IMR-90 (cell line): ENCODE measurements at regions not wholly inside any gene's neighbourhood (a gene's known extent, or its start where the extent isn't known, plus 50 kb on each side); places are given as distances from the start of the nearest gene placed in this dataset.

ENCODE experiments used
- ATAC-seq: fragments of 200-7000 bp; cut with Tn5 transposase; 2 replicates; pipeline ENCODE4 v1.9.1; 2020; ENCODE audit warnings: low read depth, mild to moderate bottlenecking, moderate library complexity
- BruUV-seq: library from RNA; stranded (reverse); fragments of 400-500 nt; replicated peaks from 2 replicates; lab custom pipeline; 2021; lab: Mats Ljungman, UMichigan
- CTCF ChIA-PET: fragments of 300-600 bp; formaldehyde crosslinking; extraction: SDS; loops from one replicate; lab custom pipeline; 2021; ENCODE audit warnings: antibody characterized with exemption; lab: Yijun Ruan, JAX
- POLR2A ChIA-PET: fragments of 300-600 bp; sonication (Branson Sonifier 250); formaldehyde crosslinking; loops from one replicate; lab custom pipeline; 2022; ENCODE audit warnings: antibody characterized with exemption; ENCODE audit not compliant: unreplicated experiment; lab: Charles Lee
- DNase-seq: peaks from one replicate; pipeline ENCODE4 v3.0.0; 2013
- H2AFZ ChIP-seq: replicated peaks from 2 replicates; pipeline ENCODE3; 2013; ENCODE audit warnings: low read length, mild to moderate bottlenecking; ENCODE audit not compliant: poor library complexity
- H2AK5ac ChIP-seq: 2 replicates; pipeline ENCODE4 v1.6.1; 2013; ENCODE audit warnings: low read depth, low read length, inconsistent platforms
- H2AK9ac ChIP-seq: replicated peaks from 2 replicates; pipeline ENCODE3; 2013; ENCODE audit warnings: mild to moderate bottlenecking, low read depth, low read length, moderate library complexity; ENCODE audit not compliant: poor library complexity
- H2BK120ac ChIP-seq: 2 replicates; pipeline ENCODE4 v1.6.1; 2013; ENCODE audit warnings: low read depth, low read length, inconsistent platforms
- H2BK15ac ChIP-seq: 3 replicates; pipeline ENCODE4 v1.6.1; 2013; ENCODE audit warnings: low read depth, low read length, inconsistent platforms
- H2BK20ac ChIP-seq: 2 replicates; pipeline ENCODE4 v1.6.1; 2013; ENCODE audit warnings: low read depth, mild to moderate bottlenecking, inconsistent platforms, low read length, moderate library complexity
- H2BK5ac ChIP-seq: 2 replicates; pipeline ENCODE4 v1.6.1; 2013; ENCODE audit warnings: mild to moderate bottlenecking, low read depth, low read length, inconsistent platforms; ENCODE audit not compliant: poor library complexity, severe bottlenecking
- H3K14ac ChIP-seq: replicated peaks from 2 replicates; pipeline ENCODE4 v1.6.1; 2013; ENCODE audit warnings: low read depth, low read length, inconsistent platforms
- H3K18ac ChIP-seq: 2 replicates; pipeline ENCODE4 v1.6.1; 2013; ENCODE audit warnings: low read depth, low read length, control low read depth
- H3K23ac ChIP-seq: 2 replicates; pipeline ENCODE4 v1.6.1; 2013; ENCODE audit warnings: low read depth, low read length, inconsistent platforms
- H3K27ac ChIP-seq: 2 replicates; pipeline ENCODE4 v1.5.1; 2013; ENCODE audit warnings: mild to moderate bottlenecking, control low read depth, low read length; ENCODE audit not compliant: insufficient read depth
- H3K27me3 ChIP-seq: 2 replicates; pipeline ENCODE4 v1.6.1; 2013; ENCODE audit warnings: low read length; ENCODE audit not compliant: control insufficient read depth, insufficient read depth
- H3K36me3 ChIP-seq: 2 replicates; pipeline ENCODE4 v1.6.1; 2013; ENCODE audit warnings: low read length, mixed read lengths; ENCODE audit not compliant: control insufficient read depth, insufficient read depth
- H3K4ac ChIP-seq: 2 replicates; pipeline ENCODE4 v1.6.1; 2013; ENCODE audit warnings: low read depth, low read length, inconsistent platforms
- H3K4me1 ChIP-seq: 2 replicates; pipeline ENCODE4 v1.6.1; 2013; ENCODE audit warnings: low read length, mixed read lengths; ENCODE audit not compliant: control insufficient read depth, insufficient read depth
- H3K4me2 ChIP-seq: 2 replicates; pipeline ENCODE4 v1.6.1; 2013; ENCODE audit warnings: low read depth, mild to moderate bottlenecking, control low read depth, low read length, moderate library complexity
- H3K4me3 ChIP-seq: 2 replicates; pipeline ENCODE4 v1.5.1; 2013; ENCODE audit warnings: low read depth, mild to moderate bottlenecking, control low read depth, low read length, moderate library complexity; ENCODE audit not compliant: insufficient read depth
- H3K56ac ChIP-seq: 2 replicates; pipeline ENCODE4 v1.6.1; 2013; ENCODE audit warnings: low read length, inconsistent platforms; ENCODE audit not compliant: insufficient read depth; ENCODE audit errors: extremely low read depth
- H3K79me1 ChIP-seq, 2 experiments: 2 replicates each; pipeline ENCODE4 v1.6.1; 2013; ENCODE audit warnings: low read length in 2 of 2, inconsistent platforms in 1 of 2, low read depth in 1 of 2
- H3K9ac ChIP-seq: 2 replicates; pipeline ENCODE4 v1.6.1; 2013; ENCODE audit warnings: low read depth, low read length, control low read depth
- H3K9me1 ChIP-seq: 2 replicates; pipeline ENCODE4 v1.6.1; 2013; ENCODE audit warnings: low read length, inconsistent platforms; ENCODE audit not compliant: insufficient read depth
- H3K9me3 ChIP-seq: 2 replicates; pipeline ENCODE4 v1.6.1; 2013; ENCODE audit warnings: low read length; ENCODE audit not compliant: control insufficient read depth, insufficient read depth
- H4K20me1 ChIP-seq: 2 replicates; pipeline ENCODE4 v1.6.1; 2013; ENCODE audit warnings: low read length, inconsistent platforms; ENCODE audit not compliant: insufficient read depth
- H4K5ac ChIP-seq: 2 replicates; pipeline ENCODE4 v1.6.1; 2013; ENCODE audit warnings: mild to moderate bottlenecking, low read depth, low read length, control low read depth
- H4K8ac ChIP-seq, 2 experiments: 2 replicates each; pipeline ENCODE4 v1.6.1; 2013; ENCODE audit warnings: low read depth in 2 of 2, low read length in 2 of 2, control low read depth in 1 of 2, inconsistent platforms in 1 of 2
- H4K91ac ChIP-seq: 2 replicates; pipeline ENCODE4 v1.6.1; 2013; ENCODE audit warnings: low read depth, low read length, inconsistent platforms; ENCODE audit not compliant: insufficient read depth
- CHD1 ChIP-seq: IDR thresholded peaks from 2 replicates; pipeline ENCODE4 v1.6.1; 2012; ENCODE audit warnings: low read depth, low read length, improper control_type of control experiment
- POLR2A ChIP-seq: IDR thresholded peaks from 2 replicates; pipeline ENCODE4 v1.6.1; 2012; ENCODE audit warnings: mild to moderate bottlenecking, low read depth, low read length
- RCOR1 ChIP-seq: IDR thresholded peaks from 2 replicates; pipeline ENCODE4 v1.6.1; 2012; ENCODE audit warnings: mild to moderate bottlenecking, low read length, improper control_type of control experiment; ENCODE audit not compliant: insufficient replicate concordance
- RFX5 ChIP-seq: IDR thresholded peaks from 2 replicates; pipeline ENCODE4 v1.8.0; 2012; ENCODE audit warnings: low read depth, mild to moderate bottlenecking, low read length, moderate library complexity
- WGBS, 2 experiments: methylation state at CpG; one replicate each; pipeline versions ENCODE4 v1.1.5 to v1.1.7; 2013; ENCODE audit warnings: missing lambda C conversion rate in 2 of 2; ENCODE audit not compliant: insufficient read length in 1 of 2; ENCODE audit errors: extremely low coverage in 2 of 2; 5-methylcytosine and 5-hydroxymethylcytosine counted together
- dilution Hi-C: fragments of 300-500 bp; cut with HindIII; formaldehyde crosslinking; loops from one replicate; pipeline ENCODE4 v1.14.3; 2018; ENCODE audit warnings: low sequenced_read_pairs; ENCODE audit not compliant: unreplicated experiment
- in situ Hi-C: fragments of 300-500 bp; cut with MboI; formaldehyde crosslinking; loops from 3 replicates; pipeline ENCODE4 v1.14.3; 2019; ENCODE audit warnings: low sequenced_read_pairs, inconsistent platforms, mixed read lengths
- intact Hi-C: fragments of 100-400 bp; cut with micrococcal nuclease; formaldehyde crosslinking; loops from 2 replicates; pipeline ENCODE4 v1.10.0; 2022

DNA sequence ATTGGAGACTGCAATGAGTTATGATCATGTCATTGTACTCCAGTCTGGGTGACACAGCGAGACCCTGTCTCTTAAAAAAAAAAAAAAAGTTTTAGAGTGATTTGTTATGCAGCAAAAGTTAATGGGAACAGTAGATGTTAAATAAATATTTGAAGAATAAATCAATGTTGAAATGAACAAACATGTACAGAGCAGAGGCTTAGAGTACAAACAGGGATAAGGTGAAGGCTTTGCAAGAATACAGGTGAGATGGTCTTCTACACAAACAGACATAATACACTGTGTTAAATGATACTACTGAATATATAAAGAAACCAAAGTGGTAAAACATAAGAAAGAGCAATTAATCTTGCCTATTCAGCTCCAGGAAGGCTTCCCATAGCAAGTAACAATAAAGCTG is 265.4 kb downstream of the CNTN3 start:
- intact Hi-C loops, result no loop called here
- no peak for DNase-seq

More for the DNA sequence above, 265.4 kb downstream of the CNTN3 start:
- no peak overlapping the region for H2BK120ac ChIP-seq
- H4K91ac ChIP-seq, result no peak overlapping the region
- no peak for ATAC-seq
- no peak overlapping the region for H4K5ac ChIP-seq
- H2BK5ac ChIP-seq, result no peak overlapping the region
- no peak overlapping the region for H3K9ac ChIP-seq
- H2BK15ac ChIP-seq, result no peak overlapping the region
- POLR2A ChIA-PET, result no interaction called here
- WGBS, 2 experiments, result 60% methylated on average over 1 of the region's 1 CpG; no CpG with 5 or more reads in 1 of the 2 experiments
- no peak overlapping the region for H3K14ac ChIP-seq
- H3K36me3 ChIP-seq, result no peaks in the 10 kb centered on the region
- BruUV-seq, result no TSS peak
- H2BK20ac ChIP-seq, result no peak overlapping the region
- no peak overlapping the region for H3K4me3 ChIP-seq
- no peak overlapping the region for H4K8ac ChIP-seq
- CTCF ChIA-PET, result no interaction called here
- H2AFZ ChIP-seq, result no peak overlapping the region
- dilution Hi-C loops, result no loop called here
- H4K20me1 ChIP-seq, result no peaks in the 10 kb centered on the region
- H3K56ac ChIP-seq, result no peak overlapping the region
- in situ Hi-C loops, result no loop called here
- no peak overlapping the region for H3K18ac ChIP-seq
- H3K27me3 ChIP-seq, result no peaks in the 10 kb centered on the region
- H2AK5ac ChIP-seq, result no peak overlapping the region
- H3K9me3 ChIP-seq, result no peaks in the 10 kb centered on the region
- H2AK9ac ChIP-seq, result no peak overlapping the region
- no peaks in the 10 kb centered on the region for H3K79me1 ChIP-seq
- H3K27ac ChIP-seq, result no peak overlapping the region
- TF ChIP-seq CHD1 (no peak), RFX5 (no peak), POLR2A (no peak), RCOR1 (no peak)
- H3K4ac ChIP-seq, result no peak overlapping the region
- no peaks in the 10 kb centered on the region for H3K4me1 ChIP-seq
- H3K9me1 ChIP-seq, result no peaks in the 10 kb centered on the region; the same call in 1 of the 2 replicates
- H3K4me2 ChIP-seq, result no peak overlapping the region
- no peak overlapping the region for H3K23ac ChIP-seq
